ENCODE measurements at regions not wholly inside any gene's neighbourhood (a gene's known extent, or its start where the extent isn't known, plus 50 kb on each side); places are given as distances from the start of the nearest gene placed in this dataset.

DNA sequence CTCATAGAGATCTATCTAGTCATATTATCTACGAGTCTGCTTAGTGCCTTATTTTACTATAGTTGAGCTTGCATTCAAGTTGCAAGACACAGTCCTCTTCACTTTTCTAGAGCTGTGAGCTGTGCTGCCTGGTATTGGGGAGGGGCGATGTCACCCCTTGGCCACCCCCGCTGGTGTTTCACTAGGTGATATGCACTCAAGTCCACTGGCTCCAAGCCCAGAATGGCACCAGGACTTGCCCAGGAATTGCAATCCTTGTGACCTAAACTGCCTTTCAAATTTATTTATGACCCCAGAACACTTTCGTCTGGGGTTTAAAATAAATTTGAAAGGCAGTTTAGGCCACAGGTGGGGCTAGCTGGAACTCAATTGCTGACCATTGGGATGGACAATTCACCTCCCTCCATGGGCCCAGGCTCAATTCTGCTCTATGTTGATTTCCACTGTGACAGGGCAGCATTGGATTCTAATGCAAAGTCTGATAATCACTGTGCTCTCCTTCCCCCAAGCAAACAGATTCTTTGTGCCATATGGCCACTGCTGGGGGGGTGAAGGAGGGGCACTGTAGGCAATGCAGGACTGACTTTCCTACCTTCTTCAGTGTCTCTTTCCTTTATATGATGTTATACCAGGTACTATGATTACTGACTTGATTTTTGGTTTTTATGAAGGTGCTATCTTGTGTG lies 1244.2 kb upstream of the MIR17HG start:
- TF ChIP-seq, protein P1, sequence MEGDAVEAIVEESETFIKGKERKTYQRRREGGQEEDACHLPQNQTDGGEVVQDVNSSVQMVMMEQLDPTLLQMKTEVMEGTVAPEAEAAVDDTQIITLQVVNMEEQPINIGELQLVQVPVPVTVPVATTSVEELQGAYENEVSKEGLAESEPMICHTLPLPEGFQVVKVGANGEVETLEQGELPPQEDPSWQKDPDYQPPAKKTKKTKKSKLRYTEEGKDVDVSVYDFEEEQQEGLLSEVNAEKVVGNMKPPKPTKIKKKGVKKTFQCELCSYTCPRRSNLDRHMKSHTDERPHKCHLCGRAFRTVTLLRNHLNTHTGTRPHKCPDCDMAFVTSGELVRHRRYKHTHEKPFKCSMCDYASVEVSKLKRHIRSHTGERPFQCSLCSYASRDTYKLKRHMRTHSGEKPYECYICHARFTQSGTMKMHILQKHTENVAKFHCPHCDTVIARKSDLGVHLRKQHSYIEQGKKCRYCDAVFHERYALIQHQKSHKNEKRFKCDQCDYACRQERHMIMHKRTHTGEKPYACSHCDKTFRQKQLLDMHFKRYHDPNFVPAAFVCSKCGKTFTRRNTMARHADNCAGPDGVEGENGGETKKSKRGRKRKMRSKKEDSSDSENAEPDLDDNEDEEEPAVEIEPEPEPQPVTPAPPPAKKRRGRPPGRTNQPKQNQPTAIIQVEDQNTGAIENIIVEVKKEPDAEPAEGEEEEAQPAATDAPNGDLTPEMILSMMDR (conservative IDR thresholded peaks at IDR 0.05; ENCODE audit: low read depth, low read length), result no peak
- TF ChIP-seq MXI1 (IDR thresholded peaks at IDR 0.05; ENCODE audit: borderline replicate concordance, low read depth, low read length) (no peak), FOS (IDR thresholded peaks at IDR 0.05; ENCODE audit: low read depth, low read length) (no peak), RFX5 (IDR thresholded peaks at IDR 0.05; ENCODE audit: low read depth, low read length) (no peak)
- TF ChIP-seq, protein P2, sequence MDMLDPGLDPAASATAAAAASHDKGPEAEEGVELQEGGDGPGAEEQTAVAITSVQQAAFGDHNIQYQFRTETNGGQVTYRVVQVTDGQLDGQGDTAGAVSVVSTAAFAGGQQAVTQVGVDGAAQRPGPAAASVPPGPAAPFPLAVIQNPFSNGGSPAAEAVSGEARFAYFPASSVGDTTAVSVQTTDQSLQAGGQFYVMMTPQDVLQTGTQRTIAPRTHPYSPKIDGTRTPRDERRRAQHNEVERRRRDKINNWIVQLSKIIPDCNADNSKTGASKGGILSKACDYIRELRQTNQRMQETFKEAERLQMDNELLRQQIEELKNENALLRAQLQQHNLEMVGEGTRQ (IDR thresholded peaks at IDR 0.05; ENCODE audit: low read depth, low read length), result no peak
- TF ChIP-seq, protein P3, sequence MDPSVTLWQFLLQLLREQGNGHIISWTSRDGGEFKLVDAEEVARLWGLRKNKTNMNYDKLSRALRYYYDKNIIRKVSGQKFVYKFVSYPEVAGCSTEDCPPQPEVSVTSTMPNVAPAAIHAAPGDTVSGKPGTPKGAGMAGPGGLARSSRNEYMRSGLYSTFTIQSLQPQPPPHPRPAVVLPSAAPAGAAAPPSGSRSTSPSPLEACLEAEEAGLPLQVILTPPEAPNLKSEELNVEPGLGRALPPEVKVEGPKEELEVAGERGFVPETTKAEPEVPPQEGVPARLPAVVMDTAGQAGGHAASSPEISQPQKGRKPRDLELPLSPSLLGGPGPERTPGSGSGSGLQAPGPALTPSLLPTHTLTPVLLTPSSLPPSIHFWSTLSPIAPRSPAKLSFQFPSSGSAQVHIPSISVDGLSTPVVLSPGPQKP (IDR thresholded peaks at IDR 0.05; ENCODE audit: borderline replicate concordance, low read depth, low read length), result no peak

Data from IMR-90 (cell line).